GM13977 (cell line): ENCODE measurements at regions not wholly inside any gene's neighbourhood (a gene's known extent, or its start where the extent isn't known, plus 50 kb on each side); places are given as distances from the start of the nearest gene placed in this dataset.

Source experiments
- DNase-seq: peaks from one replicate; pipeline ENCODE4 v3.0.0; 2012; ENCODE audit warnings: low spot score
- CTCF ChIP-seq: IDR thresholded peaks from 2 replicates; pipeline ENCODE4 v1.5.1; 2012; ENCODE audit warnings: mild to moderate bottlenecking, control low read depth; ENCODE audit not compliant: insufficient read depth; ENCODE audit errors: extremely low read depth, missing control alignments
- in situ Hi-C: fragments of 300-500 bp; cut with MboI; formaldehyde crosslinking; loops from one replicate; pipeline ENCODE4 v1.12.0; 2022; ENCODE audit warnings: low sequenced_read_pairs, low pct_unique_long_range_greater_than_20kb, mixed read lengths, inconsistent platforms; ENCODE audit not compliant: unreplicated experiment

DNA sequence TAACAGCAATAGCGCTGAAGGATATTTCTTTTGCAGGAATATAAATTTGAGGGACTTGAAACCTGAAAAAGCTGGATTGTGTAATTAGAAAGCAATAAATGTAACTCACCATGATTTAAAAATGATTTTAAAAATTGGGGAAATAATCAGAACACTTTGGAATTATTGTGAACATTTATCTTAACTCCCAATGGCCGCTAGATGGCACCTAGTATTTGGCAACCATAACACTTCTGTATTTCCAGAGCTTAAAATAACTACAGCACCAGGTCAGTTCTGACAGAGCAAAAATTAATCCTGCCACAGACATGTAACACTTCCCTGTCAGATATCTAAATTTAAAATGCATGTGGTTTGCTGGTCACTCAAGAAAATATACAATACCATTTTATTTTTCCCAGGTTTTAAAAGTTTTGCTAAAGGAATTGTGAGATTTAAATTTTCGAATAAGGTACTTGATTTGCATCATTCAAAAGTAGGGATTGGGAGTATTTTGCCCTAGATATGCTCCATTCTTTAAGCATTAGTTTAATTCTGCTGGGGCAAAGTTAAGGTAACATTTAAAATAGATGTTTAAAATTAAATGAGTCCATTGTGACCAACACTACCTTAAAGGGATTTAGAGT, 144.5 kb downstream of the PPP1R3A start:
- DNase-seq: peak; percentile 21
- TF ChIP-seq CTCF: peak; percentile 68
- in situ Hi-C loops: no loop called here

GRCh38 chr7:113770146-113770738, 148.6 kb downstream of the PPP1R3A start:
- no peak for TF ChIP-seq CTCF
- in situ Hi-C loops: no loop called here
- no peak for DNase-seq

DNA sequence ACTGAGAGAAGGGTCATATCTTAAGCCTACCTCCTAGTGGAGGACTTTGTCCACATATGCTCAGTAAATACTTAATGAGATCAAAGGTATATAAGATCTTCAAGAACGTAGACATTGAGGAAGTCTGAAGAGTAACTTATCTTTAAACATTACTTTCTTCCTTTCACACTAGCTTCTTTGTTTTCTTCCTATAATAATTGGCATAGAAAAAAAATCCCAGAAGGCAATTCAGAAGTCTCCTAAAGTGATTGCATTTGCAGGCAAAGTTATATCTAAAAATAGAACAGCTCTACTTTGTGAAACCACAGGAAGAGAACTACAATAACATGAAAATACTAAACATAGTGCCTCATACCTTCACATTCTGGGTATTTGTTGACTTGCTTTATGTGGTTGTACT, 150.4 kb downstream of the PPP1R3A start:
- DNase-seq: no peak
- TF ChIP-seq CTCF: no peak
- in situ Hi-C loops: no loop called here

- in situ Hi-C loops: no loop called here
- no peak for TF ChIP-seq CTCF
- DNase-seq: no peak
Observed at GRCh38 chr7:113764401-113765035, 154.3 kb downstream of the PPP1R3A start.

DNA sequence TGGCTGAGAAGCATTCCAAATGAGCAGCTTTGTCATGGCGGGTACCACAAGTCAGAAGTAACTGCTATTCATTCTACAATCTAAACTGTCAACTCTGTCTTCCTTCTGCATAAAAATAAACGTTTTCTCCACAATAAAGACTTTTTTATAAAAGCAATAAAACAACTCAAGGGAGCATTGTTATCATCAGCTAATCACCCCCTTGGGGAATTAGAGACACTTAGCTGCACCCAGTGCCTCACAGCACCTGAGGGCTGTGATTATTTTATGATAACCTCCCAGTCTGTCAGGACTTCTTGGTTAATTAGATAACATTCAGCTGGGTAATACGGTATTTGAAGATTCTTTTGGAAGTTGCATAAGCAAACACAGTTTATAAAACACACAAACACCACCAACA, 155.6 kb downstream of the PPP1R3A start:
- no peak for TF ChIP-seq CTCF
- DNase-seq: no peak
- in situ Hi-C loops: no loop called here

DNA sequence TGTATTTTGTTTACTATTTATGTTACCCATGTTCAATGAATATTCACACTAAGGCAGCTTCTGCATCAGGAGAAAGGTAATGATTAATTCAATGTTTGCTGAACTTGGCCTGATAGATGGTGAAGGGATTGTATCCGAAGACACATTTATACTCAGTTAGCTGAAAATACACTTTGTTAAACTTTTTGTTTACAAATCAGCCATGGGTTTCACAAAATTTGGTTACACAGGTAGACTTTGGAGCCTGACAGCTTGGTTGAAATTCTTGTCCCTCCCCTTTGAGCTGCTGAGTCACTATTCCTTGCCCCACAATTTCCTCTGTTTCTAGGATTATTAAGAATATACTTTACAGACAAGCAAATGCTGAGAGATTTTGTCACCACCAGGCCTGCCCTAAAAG, 162.6 kb downstream of the PPP1R3A start:
- no peak for DNase-seq
- TF ChIP-seq CTCF: no peak
- in situ Hi-C loops: no loop called here
